PC-9 (cell line): ENCODE measurements at regions not wholly inside any gene's neighbourhood (a gene's known extent, or its start where the extent isn't known, plus 50 kb on each side); places are given as distances from the start of the nearest gene placed in this dataset.

Experiments
- BruUV-seq: library from RNA; stranded (reverse); fragments of 400-500 nt; replicated peaks from 2 replicates; lab custom pipeline; 2021; lab: Mats Ljungman, UMichigan
- CTCF ChIA-PET: fragments of 300-600 bp; sonication (Branson Sonifier 250); formaldehyde crosslinking; loops from one replicate; lab custom pipeline; 2022; ENCODE audit warnings: antibody characterized with exemption; lab: Charles Lee
- POLR2A ChIA-PET: fragments of 300-600 bp; sonication (Branson Sonifier 250); formaldehyde crosslinking; loops from one replicate; lab custom pipeline; 2022; ENCODE audit warnings: antibody characterized with exemption; ENCODE audit not compliant: unreplicated experiment; lab: Charles Lee
- DNase-seq, 2 experiments: peaks; one replicate each; pipeline versions ENCODE4 v3.0.0 to v3.0.0-alpha.2; 2015 to 2022; ENCODE audit warnings: mixed read lengths in 1 of 2
- H2AFZ ChIP-seq: fragments of 200-600 bp; sonication (generic); 2 replicates; pipeline ENCODE4 v1.8.1; 2017; ENCODE audit warnings: antibody characterized with exemption
- H3F3A ChIP-seq: fragments of 200-600 bp; sonication (generic); 2 replicates; pipeline ENCODE4 v1.8.1; 2017; ENCODE audit warnings: antibody characterized with exemption, mild to moderate bottlenecking, low read depth; ENCODE audit not compliant: insufficient read depth
- H3K27ac ChIP-seq: fragments of 200-600 bp; sonication (generic); 2 replicates; pipeline ENCODE4 v1.6.1; 2016; ENCODE audit warnings: mixed run types
- H3K27me3 ChIP-seq: fragments of 200-600 bp; sonication (generic); 2 replicates; pipeline ENCODE4 v1.6.1; 2016; ENCODE audit warnings: low read depth, mixed run types; ENCODE audit not compliant: insufficient read depth
- H3K36me3 ChIP-seq: fragments of 200-600 bp; sonication (generic); 2 replicates; pipeline ENCODE4 v1.6.1; 2016; ENCODE audit warnings: low read depth, mixed run types
- H3K4me1 ChIP-seq: fragments of 200-600 bp; sonication (generic); replicated peaks from 2 replicates; pipeline ENCODE4 v1.6.1; 2016; ENCODE audit warnings: mixed run types; ENCODE audit not compliant: insufficient read depth
- H3K4me2 ChIP-seq: fragments of 200-600 bp; sonication (generic); 2 replicates; pipeline ENCODE4 v1.6.1; 2017; ENCODE audit warnings: mixed run types
- H3K4me3 ChIP-seq: fragments of 200-600 bp; sonication (generic); 2 replicates; pipeline ENCODE4 v1.6.1; 2016; ENCODE audit warnings: mixed run types
- H3K79me2 ChIP-seq: fragments of 200-600 bp; sonication (generic); 2 replicates; pipeline ENCODE4 v1.6.1; 2017; ENCODE audit warnings: low read depth, mixed run types
- H3K9me2 ChIP-seq: fragments of 200-600 bp; sonication (generic); 2 replicates; pipeline ENCODE4 v1.8.1; 2017; ENCODE audit warnings: mild to moderate bottlenecking; ENCODE audit not compliant: insufficient read depth
- H3K9me3 ChIP-seq: fragments of 200-600 bp; sonication (generic); 2 replicates; pipeline ENCODE4 v1.8.1; 2016; ENCODE audit warnings: low read depth; ENCODE audit not compliant: insufficient read depth
- H4K20me1 ChIP-seq: fragments of 200-600 bp; sonication (generic); 2 replicates; pipeline ENCODE4 v1.8.1; 2017; ENCODE audit not compliant: insufficient read depth
- CTCF ChIP-seq: fragments of 200-600 bp; sonication (generic); conservative IDR thresholded peaks from 2 replicates; pipeline ENCODE4 v1.6.1; 2017; ENCODE audit warnings: mixed run types, antibody characterized with exemption, mild to moderate bottlenecking, moderate library complexity
- EZH2 ChIP-seq: fragments of 200-600 bp; sonication (generic); IDR thresholded peaks from 2 replicates; pipeline ENCODE4 v1.8.0; 2017; ENCODE audit warnings: antibody characterized with exemption, low read depth
- intact Hi-C: fragments of 100-400 bp; cut with micrococcal nuclease; formaldehyde crosslinking; loops from one replicate; pipeline ENCODE4 v1.10.0; 2022; ENCODE audit not compliant: unreplicated experiment

- Histone ChIP-seq H3K36me3 (no peaks in the 10 kb centered on the region), H3F3A (no peaks in the 10 kb centered on the region), H3K4me2 (no peak overlapping the region), H3K9me2 (no peaks in the 10 kb centered on the region), H3K27ac (no peak overlapping the region), H3K4me1 (no peaks in the 10 kb centered on the region), H3K9me3 (no peaks in the 10 kb centered on the region), H2AFZ (no peak overlapping the region), H3K79me2 (no peaks in the 10 kb centered on the region), H3K27me3 (peaks cover 70% of the 10 kb centered on the region), H4K20me1 (no peaks in the 10 kb centered on the region; the same call in 1 of the 2 replicates), H3K4me3 (no peak overlapping the region)
- BruUV-seq = no TSS peak
- ChIA-PET CTCF (no interaction called here), POLR2A (no interaction called here)
- no peak for TF ChIP-seq EZH2
- intact Hi-C loops = no loop called here
- no peak for DNase-seq
Measured at GRCh38 chr15:77748078-77749064, 115.7 kb upstream of the LINGO1 start.

- CTCF ChIA-PET = no interaction called here
- H3K27me3 ChIP-seq = peaks cover 71% of the 10 kb centered on the region
- BruUV-seq = no TSS peak
- no peak overlapping the region for H3K27ac ChIP-seq
- no peak overlapping the region for H3K4me2 ChIP-seq
- H3K4me1 ChIP-seq = no peaks in the 10 kb centered on the region
- H3K36me3 ChIP-seq = no peaks in the 10 kb centered on the region
- H3K4me3 ChIP-seq = no peak overlapping the region
- no peak for DNase-seq
- H2AFZ ChIP-seq = no peak overlapping the region
- H3K79me2 ChIP-seq = no peaks in the 10 kb centered on the region
- no peaks in the 10 kb centered on the region for H3F3A ChIP-seq
- no peaks in the 10 kb centered on the region for H3K9me3 ChIP-seq
- no peaks in the 10 kb centered on the region for H3K9me2 ChIP-seq
- POLR2A ChIA-PET = no interaction called here
- intact Hi-C loops = no loop called here
- H4K20me1 ChIP-seq = no peaks in the 10 kb centered on the region; the same call in 1 of the 2 replicates
- no peak for TF ChIP-seq EZH2
- no peak for TF ChIP-seq CTCF
Measured at GRCh38 chr15:77747175-77748077, 114.7 kb upstream of the LINGO1 start.

- intact Hi-C loops = no loop called here
- BruUV-seq = no TSS peak
- POLR2A ChIA-PET = no interaction called here
Measured at GRCh38 chr15:77746254-77747174, 113.8 kb upstream of the LINGO1 start.

More at GRCh38 chr15:77746254-77747174, 113.8 kb upstream of the LINGO1 start:
- Histone ChIP-seq H3K27me3 (peaks cover 75% of the 10 kb centered on the region), H2AFZ (no peak overlapping the region), H4K20me1 (no peaks in the 10 kb centered on the region; the same call in 1 of the 2 replicates), H3K4me2 (no peak overlapping the region), H3K9me2 (no peaks in the 10 kb centered on the region), H3F3A (no peaks in the 10 kb centered on the region), H3K4me3 (no peak overlapping the region), H3K4me1 (no peaks in the 10 kb centered on the region), H3K27ac (no peak overlapping the region), H3K36me3 (no peaks in the 10 kb centered on the region), H3K9me3 (no peaks in the 10 kb centered on the region), H3K79me2 (no peaks in the 10 kb centered on the region)
- TF ChIP-seq EZH2 = no peak
- no peak for TF ChIP-seq CTCF
- CTCF ChIA-PET = no interaction called here
- no peak for DNase-seq
